GM06990 (cell line): ENCODE measurements at regions not wholly inside any gene's neighbourhood (a gene's known extent, or its start where the extent isn't known, plus 50 kb on each side); places are given as distances from the start of the nearest gene placed in this dataset.

Experiments
- DNase-seq: peaks from one replicate; pipeline ENCODE4 v3.0.0-alpha.2; 2011; ENCODE audit not compliant: insufficient read length; ENCODE audit errors: extremely low read depth
- H3K27me3 ChIP-seq: replicated peaks from 2 replicates; pipeline ENCODE4 v1.6.0; 2011; ENCODE audit warnings: low read length; ENCODE audit not compliant: control insufficient read depth, insufficient read depth
- H3K36me3 ChIP-seq: 2 replicates; pipeline ENCODE4 v1.5.1; 2011; ENCODE audit warnings: low read length; ENCODE audit not compliant: control insufficient read depth, insufficient read depth
- H3K4me3 ChIP-seq: replicated peaks from 2 replicates; pipeline ENCODE4 v1.5.1; 2011; ENCODE audit warnings: low read depth, mild to moderate bottlenecking, control low read depth, low read length
- TF ChIP-seq, protein P1 (sequence below): IDR thresholded peaks from 2 replicates; pipeline ENCODE4 v1.5.1; 2011; ENCODE audit warnings: low read length, control low read depth, mild to moderate bottlenecking, inconsistent platforms; ENCODE audit not compliant: insufficient read depth, poor library complexity, severe bottlenecking

DNA sequence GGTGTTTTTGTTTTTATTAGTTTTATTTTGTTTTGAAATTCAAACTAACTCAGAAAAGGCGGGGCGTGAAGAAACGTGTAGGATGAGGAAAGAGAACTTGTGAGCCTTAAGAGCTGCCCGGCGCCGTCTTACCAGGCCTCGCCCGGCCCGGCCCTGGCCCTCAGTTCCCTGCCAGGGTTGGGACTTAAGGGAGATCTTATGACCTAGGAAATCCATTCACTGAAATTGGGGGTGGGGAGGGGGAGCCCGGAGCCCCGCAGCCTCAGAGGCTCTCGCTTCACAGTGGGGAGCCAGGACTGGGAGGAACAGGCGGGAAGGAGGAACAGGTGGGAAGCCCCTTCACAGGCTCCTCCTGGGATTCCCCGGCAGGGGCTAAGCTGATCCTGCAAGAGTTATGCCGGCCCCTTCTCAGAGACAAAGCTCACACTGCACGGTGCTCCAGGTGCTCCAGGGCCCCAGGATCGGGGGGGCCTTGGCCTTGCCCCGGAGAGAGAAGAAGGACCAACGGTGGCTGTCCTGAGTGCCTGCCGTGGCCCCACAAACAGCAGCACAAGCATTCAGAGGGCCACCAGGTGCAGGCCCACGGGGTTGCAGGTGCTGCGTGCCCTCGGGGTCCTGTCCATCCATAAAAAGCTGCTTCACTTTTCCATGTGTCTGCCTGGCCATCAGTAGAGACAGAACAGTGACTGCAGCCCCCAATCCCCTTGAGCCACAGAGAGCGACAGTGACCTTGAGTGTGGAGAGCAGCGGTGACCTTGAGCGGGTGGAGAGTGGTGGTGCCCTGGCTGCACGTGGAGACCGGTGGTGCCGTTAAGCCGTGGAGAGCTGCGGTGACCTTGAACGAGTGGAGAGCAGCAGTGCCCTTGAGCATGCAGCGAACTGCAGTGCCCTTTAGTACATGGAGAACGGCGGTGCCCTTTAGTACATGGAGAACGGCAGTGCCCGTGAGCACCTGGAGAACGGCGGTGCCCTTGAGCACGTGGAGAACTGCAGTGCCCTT lies 152.7 kb downstream of the DLL1 start:
- TF ChIP-seq, protein P1, sequence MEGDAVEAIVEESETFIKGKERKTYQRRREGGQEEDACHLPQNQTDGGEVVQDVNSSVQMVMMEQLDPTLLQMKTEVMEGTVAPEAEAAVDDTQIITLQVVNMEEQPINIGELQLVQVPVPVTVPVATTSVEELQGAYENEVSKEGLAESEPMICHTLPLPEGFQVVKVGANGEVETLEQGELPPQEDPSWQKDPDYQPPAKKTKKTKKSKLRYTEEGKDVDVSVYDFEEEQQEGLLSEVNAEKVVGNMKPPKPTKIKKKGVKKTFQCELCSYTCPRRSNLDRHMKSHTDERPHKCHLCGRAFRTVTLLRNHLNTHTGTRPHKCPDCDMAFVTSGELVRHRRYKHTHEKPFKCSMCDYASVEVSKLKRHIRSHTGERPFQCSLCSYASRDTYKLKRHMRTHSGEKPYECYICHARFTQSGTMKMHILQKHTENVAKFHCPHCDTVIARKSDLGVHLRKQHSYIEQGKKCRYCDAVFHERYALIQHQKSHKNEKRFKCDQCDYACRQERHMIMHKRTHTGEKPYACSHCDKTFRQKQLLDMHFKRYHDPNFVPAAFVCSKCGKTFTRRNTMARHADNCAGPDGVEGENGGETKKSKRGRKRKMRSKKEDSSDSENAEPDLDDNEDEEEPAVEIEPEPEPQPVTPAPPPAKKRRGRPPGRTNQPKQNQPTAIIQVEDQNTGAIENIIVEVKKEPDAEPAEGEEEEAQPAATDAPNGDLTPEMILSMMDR = no peak
- DNase-seq = no peak
- Histone ChIP-seq H3K4me3 (no peak overlapping the region), H3K36me3 (no peaks in the 10 kb centered on the region), H3K27me3 (no peaks in the 10 kb centered on the region)

DNA sequence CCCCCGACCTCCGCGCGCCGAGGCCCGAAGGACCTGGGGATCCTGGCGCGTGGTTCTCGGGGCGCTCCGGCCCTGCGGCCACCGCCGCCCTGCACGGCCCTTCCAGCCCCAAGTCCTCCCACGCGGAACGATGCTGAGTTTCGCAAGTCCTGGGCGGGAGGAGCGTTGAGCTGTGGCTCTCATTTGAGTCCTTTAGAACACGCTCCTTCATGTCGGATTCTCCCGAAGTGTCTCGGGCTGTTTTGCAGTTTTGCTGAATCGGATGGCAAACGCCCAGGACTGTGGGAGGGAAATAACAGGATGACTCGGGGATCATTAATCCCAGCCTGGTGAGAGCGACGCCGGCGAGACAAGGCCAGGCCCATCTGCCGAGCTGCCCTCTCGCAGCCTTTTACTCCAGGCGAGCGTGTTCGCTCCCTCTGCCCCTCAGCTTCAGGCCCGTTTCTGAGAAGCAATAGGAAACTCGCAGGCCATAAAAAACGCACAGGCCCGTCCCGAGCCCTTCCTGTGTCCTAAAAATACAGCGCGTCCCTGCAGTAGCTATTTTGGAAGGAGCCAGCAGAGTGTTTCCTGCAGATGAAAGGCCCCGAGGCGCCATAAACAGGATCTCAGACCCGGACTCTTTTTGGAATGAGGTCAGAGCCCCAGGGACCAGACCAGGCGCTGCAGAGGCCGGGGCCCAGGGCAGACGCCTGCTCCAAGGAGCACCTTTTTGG lies 153.5 kb downstream of the DLL1 start:
- TF ChIP-seq, protein P1 = no peak
- DNase-seq = no peak
- H3K4me3 ChIP-seq = no peak overlapping the region

DNA sequence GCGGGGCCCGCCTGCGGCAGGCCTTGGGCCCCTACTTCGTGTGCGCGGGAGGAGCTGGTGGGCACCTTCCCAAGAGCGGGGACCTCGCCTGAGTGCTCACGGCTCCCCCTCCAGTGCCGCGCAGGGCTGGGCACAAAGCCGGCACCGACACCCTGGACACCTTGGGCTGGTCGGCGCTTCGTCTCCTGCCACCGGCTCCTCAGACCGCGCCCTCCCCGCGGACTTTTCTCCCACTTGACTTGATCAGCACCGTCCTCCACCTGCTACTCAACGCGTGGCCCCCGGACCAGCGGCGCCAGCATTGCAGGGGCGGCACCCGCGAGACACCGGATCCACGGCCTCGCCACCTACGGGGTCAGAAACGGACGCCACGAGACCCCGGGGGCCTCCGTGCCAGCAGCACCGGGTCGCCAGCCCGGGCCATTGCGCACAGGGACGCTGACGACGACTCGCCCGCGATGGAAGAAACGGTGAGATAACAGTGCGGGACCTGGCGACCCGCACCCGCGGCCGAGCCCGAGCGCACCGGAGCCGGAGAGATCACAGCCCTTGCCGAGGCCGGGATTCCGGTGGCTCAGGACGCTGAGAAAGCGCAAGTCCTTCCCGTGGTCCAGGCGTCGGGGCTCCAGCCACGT lies 154.2 kb downstream of the DLL1 start:
- TF ChIP-seq, protein P1 = no peak
- Histone ChIP-seq H3K36me3 (no peaks in the 10 kb centered on the region), H3K27me3 (no peaks in the 10 kb centered on the region), H3K4me3 (no peak overlapping the region)
- no peak for DNase-seq

More for the DNA sequence above, 153.5 kb downstream of the DLL1 start:
- H3K36me3 ChIP-seq = no peaks in the 10 kb centered on the region
- no peaks in the 10 kb centered on the region for H3K27me3 ChIP-seq

DNA sequence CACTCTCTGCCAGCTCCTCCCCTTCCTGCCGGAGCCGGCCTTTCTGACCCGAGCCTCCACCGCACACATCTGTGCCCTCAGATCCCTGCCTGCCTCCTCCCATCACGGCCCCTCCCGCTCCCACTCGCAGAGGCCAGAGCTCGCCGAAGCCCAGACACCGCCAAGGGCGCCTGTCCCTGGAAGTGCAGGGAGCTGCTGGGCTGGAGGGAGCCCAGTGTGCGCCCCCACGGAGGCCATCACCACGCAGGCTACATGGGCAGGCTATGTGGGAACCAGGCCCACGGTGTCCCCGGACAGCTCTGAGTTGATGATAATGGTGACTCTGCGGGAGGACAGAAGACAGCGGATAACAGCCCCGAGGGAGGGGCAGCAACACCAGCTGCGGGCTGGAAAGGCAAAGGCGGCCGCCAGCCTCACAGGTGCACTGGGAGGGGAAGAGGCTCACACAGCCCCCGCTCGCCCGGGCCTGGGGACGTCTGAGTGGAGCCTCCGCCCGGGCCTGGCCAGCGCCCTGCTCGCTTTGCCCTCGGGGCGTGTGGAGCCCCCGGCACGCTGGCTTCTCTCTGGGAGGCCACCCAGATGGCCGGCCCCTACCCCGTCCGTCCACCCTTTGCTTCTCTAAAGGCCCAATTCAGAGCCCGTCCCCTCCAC lies 154.9 kb downstream of the DLL1 start:
- TF ChIP-seq, protein P1 = no peak
- Histone ChIP-seq H3K4me3 (no peak overlapping the region), H3K27me3 (no peaks in the 10 kb centered on the region), H3K36me3 (no peaks in the 10 kb centered on the region)
- DNase-seq = no peak

DNA sequence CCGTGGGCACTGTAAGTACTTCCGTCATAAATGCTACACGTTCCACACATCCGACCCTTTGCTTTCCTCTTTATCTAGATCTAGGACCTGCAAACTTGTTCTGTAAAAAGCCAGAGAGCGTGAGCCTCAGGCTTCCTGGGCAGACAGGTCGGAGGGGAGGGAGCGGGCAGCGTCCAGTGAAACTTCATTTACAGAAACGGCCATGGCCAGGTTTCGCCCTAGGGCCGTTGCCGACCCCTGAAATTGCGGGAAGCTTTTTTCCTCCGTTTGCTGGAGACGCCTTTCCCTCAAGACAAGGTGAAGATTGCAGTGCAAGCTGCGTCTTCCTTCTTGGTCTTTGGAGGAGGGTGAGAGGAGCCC lies 155.4 kb downstream of the DLL1 start:
- Histone ChIP-seq H3K4me3 (no peak overlapping the region), H3K36me3 (no peaks in the 10 kb centered on the region), H3K27me3 (no peaks in the 10 kb centered on the region)
- TF ChIP-seq, protein P1 = no peak
- DNase-seq = no peak
